Duodenal mucosa (tissue), 2 donors: ENCODE measurements at regions not wholly inside any gene's neighbourhood (a gene's known extent, or its start where the extent isn't known, plus 50 kb on each side); places are given as distances from the start of the nearest gene placed in this dataset.

ENCODE experiments used
- H3K27ac ChIP-seq: one replicate; pipeline ENCODE4 v1.7.0; 2013; ENCODE audit warnings: low read depth, low read length
- H3K27me3 ChIP-seq, 2 donors: one replicate each; pipeline ENCODE4 v1.7.0; 2013; ENCODE audit warnings: low read length in 2 of 2, control low read depth in 1 of 2; ENCODE audit not compliant: insufficient read depth in 2 of 2, control insufficient read depth in 1 of 2
- H3K36me3 ChIP-seq, 2 donors: one replicate each; pipeline ENCODE4 v1.7.0; 2013; ENCODE audit warnings: low read length in 2 of 2, control low read depth in 1 of 2; ENCODE audit not compliant: insufficient read depth in 2 of 2, control insufficient read depth in 1 of 2
- H3K4me1 ChIP-seq, 2 donors: one replicate each; pipeline ENCODE4 v1.7.0; 2013; ENCODE audit warnings: low read length in 2 of 2, control low read depth in 1 of 2; ENCODE audit not compliant: insufficient read depth in 2 of 2, control insufficient read depth in 1 of 2
- H3K4me3 ChIP-seq, 2 donors: one replicate each; pipeline ENCODE4 v1.7.0; 2013; ENCODE audit warnings: low read length in 2 of 2, low read depth in 1 of 2
- H3K9ac ChIP-seq, 2 donors: one replicate each; pipeline ENCODE4 v1.7.0; 2013; ENCODE audit warnings: low read length in 2 of 2, low read depth in 1 of 2
- H3K9me3 ChIP-seq, 2 donors: one replicate each; pipeline ENCODE4 v1.7.0; 2013; ENCODE audit warnings: low read length in 2 of 2, control low read depth in 1 of 2; ENCODE audit not compliant: control insufficient read depth in 1 of 2

DNA sequence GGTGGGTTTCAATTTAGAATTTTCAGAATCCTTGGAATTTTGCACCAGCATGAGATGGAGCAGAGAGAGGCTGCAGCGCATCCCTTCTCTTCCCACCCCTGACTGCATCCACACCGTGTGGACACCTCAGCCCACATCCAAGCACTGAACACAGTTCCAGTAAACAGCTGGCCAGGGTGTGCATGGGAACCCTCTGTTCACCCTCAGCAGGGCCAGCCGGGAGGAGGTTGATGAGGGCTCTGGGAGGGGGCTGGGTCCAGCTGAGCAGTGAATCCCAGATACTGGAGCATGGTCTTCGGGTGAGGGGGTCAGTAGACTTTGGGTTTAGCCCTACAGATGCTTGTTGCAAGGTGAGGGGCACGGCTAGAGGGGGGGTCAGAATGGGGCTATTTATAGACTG, 85.8 kb downstream of the RPLP1 start:
- Histone ChIP-seq H3K27ac (no peak overlapping the region), H3K4me1 (peaks cover 6 to 11% of the 10 kb centered on the region in 2 donors), H3K9ac (no peak overlapping the region), H3K9me3 (no peaks in the 10 kb centered on the region), H3K27me3 (peaks cover 3 to 7% of the 10 kb centered on the region in 2 donors), H3K4me3 (no peak overlapping the region), H3K36me3 (no peaks in the 10 kb centered on the region)

DNA sequence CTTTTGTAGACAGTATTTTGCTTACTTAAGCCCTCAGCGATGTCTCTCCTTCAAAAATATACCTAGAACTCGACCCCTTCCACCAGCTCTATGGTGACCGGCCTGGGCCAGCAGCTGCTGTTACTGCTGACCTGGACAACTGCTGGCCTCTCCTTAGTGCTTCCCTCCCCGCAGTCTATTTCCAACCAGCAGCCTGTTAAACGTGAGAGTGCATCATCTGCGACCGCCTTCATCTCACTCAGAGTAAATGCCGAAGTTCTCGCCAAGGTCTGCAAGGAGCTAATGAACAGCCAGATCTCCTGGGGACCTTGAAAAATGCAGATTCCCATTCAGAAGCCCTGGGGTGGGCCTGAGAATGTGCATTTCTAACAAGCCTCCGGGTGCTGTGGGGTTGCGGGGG, 86.7 kb downstream of the RPLP1 start:
- no peak overlapping the region for H3K9ac ChIP-seq

DNA sequence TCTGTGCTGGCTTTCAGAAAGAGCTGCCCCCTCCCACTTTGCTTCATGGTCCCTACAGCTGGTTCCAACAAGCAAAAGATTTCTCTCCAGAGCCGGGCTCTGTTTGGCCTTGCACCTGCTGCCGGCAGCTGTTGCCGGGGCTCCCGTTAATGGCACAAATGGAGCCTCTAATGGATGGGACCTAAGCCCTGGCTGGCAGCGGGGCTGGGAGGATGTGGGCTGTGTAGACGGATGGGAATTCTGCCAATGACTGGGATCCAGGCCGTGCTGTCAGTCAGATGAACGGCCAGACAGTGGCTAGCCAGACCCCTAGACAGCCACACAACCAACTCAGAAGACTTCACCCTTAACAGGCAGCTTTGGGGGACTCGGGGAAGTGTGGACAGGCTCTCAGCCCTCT, 88.0 kb downstream of the RPLP1 start:
- H3K27me3 ChIP-seq: peaks cover 3 to 7% of the 10 kb centered on the region in 2 donors
- no peaks in the 10 kb centered on the region for H3K9me3 ChIP-seq
- H3K27ac ChIP-seq: no peak overlapping the region
- no peak overlapping the region for H3K4me3 ChIP-seq
- H3K36me3 ChIP-seq: no peaks in the 10 kb centered on the region
- H3K9ac ChIP-seq: no peak overlapping the region
- peaks cover 8 to 11% of the 10 kb centered on the region in 2 donors for H3K4me1 ChIP-seq

More for the DNA sequence above, 86.7 kb downstream of the RPLP1 start:
- peaks cover 7 to 11% of the 10 kb centered on the region in 2 donors for H3K4me1 ChIP-seq
- H3K36me3 ChIP-seq: no peaks in the 10 kb centered on the region
- no peak overlapping the region for H3K4me3 ChIP-seq
- no peak overlapping the region for H3K27ac ChIP-seq
- H3K9me3 ChIP-seq: no peaks in the 10 kb centered on the region
- H3K27me3 ChIP-seq: peaks cover 3 to 7% of the 10 kb centered on the region in 2 donors

DNA sequence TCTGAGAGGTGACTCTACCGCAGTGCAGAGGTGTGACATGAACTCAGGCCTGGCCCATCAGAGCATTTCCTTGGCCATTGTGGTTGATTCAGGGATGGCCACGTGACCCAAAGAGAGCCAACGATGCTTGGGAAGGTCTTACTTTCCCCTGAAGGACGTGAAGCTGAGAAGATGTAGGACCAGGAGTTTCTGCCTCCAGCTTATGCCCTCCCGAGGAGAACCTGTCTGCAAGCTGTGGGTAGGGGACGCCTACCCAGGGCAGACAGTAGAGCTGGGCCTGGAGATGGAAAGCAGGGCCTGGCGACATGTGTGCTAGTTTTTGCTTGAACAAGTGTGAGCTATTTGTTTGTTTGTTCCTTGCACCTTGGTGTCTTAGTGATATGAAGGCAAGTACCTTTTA, 89.4 kb downstream of the RPLP1 start:
- Histone ChIP-seq H3K36me3 (no peaks in the 10 kb centered on the region), H3K9me3 (no peaks in the 10 kb centered on the region), H3K9ac (no peak overlapping the region), H3K4me3 (no peak overlapping the region), H3K27ac (no peak overlapping the region), H3K27me3 (peaks cover 0 to 7% of the 10 kb centered on the region in 2 donors), H3K4me1 (peaks cover 3 to 4% of the 10 kb centered on the region in 2 donors)

DNA sequence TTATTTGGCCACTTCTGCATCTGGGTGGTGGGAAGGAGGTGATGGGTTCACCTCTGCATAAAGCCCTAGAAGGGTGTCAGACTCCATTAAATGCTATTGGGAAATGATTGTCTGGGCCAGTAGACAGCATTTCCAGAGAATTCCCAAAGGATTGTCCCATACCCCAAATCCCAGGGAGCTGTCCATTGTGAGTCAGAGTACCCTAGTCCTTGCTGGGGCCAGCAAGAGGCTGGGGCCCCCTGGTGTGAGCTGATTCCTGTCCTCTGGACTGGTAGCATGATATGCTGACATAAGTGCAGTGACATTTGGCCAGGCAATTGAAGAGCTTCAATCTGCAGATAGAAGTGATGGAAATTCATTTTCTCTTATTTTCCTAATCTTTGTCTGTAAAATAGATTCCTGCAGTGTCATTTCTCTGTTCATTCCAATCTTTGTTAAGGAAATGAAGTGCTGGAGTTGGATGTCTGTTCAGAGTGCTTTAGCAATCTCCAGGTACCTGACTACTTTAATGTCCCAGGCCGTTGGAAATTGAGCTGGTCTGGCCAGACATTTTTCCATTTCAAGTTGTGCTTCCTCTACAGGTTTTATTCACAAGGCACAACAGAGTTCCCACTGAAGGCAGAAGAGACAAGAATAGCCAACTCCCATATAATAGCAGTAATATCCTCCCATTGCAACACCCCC, 91.2 kb downstream of the RPLP1 start:
- Histone ChIP-seq H3K27ac (no peak overlapping the region), H3K4me1 (peaks cover 0 to 3% of the 10 kb centered on the region in 2 donors), H3K9ac (no peak overlapping the region), H3K9me3 (no peaks in the 10 kb centered on the region), H3K27me3 (peaks cover 0 to 9% of the 10 kb centered on the region in 2 donors), H3K36me3 (no peaks in the 10 kb centered on the region), H3K4me3 (no peak overlapping the region)

- Histone ChIP-seq H3K27ac (no peak overlapping the region), H3K9ac (no peak overlapping the region), H3K36me3 (no peaks in the 10 kb centered on the region), H3K27me3 (peaks cover 0 to 9% of the 10 kb centered on the region in 2 donors), H3K4me1 (peaks cover 0 to 3% of the 10 kb centered on the region in 2 donors), H3K9me3 (no peaks in the 10 kb centered on the region), H3K4me3 (no peak overlapping the region)
These were observed 91.9 kb downstream of the RPLP1 start for GRCh38 chr15:69544365-69545113.

DNA sequence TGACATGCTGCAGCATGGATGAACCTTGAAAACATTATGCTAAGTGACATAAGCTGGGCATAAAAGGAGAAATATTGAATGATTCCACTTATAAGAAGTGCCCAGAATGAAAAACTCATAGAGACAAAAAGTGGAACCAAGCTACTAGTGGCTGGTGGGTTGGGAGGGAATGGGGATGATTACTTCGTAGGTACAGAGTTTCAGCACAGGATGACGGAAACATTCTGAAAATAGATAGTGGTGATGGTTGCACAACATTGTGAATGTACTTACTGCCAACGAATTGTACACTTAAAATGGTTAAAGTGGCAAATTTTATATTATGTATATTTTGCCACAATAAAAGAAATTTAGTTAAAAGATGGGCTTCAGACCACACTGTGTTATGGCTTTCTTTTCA, 93.6 kb downstream of the RPLP1 start:
- Histone ChIP-seq H3K27ac (no peak overlapping the region), H3K4me3 (no peak overlapping the region)

GRCh38 chr15:69548395-69549180, 96.0 kb downstream of the RPLP1 start:
- H3K9ac ChIP-seq: no peak overlapping the region
- H3K4me3 ChIP-seq: no peak overlapping the region
- H3K27me3 ChIP-seq: peaks cover 0 to 2% of the 10 kb centered on the region in 2 donors
- H3K27ac ChIP-seq: no peak overlapping the region
- H3K36me3 ChIP-seq: no peaks in the 10 kb centered on the region
- H3K4me1 ChIP-seq: peaks cover 3 to 5% of the 10 kb centered on the region in 2 donors
- H3K9me3 ChIP-seq: peaks cover 10 to 21% of the 10 kb centered on the region in 2 donors

More for the DNA sequence above, 93.6 kb downstream of the RPLP1 start:
- no peaks in the 10 kb centered on the region for H3K36me3 ChIP-seq
- peaks cover 0 to 3% of the 10 kb centered on the region in 2 donors for H3K4me1 ChIP-seq
- H3K9me3 ChIP-seq: peaks cover 0 to 5% of the 10 kb centered on the region in 2 donors
- no peak overlapping the region for H3K9ac ChIP-seq
- H3K27me3 ChIP-seq: peaks cover 0 to 9% of the 10 kb centered on the region in 2 donors

DNA sequence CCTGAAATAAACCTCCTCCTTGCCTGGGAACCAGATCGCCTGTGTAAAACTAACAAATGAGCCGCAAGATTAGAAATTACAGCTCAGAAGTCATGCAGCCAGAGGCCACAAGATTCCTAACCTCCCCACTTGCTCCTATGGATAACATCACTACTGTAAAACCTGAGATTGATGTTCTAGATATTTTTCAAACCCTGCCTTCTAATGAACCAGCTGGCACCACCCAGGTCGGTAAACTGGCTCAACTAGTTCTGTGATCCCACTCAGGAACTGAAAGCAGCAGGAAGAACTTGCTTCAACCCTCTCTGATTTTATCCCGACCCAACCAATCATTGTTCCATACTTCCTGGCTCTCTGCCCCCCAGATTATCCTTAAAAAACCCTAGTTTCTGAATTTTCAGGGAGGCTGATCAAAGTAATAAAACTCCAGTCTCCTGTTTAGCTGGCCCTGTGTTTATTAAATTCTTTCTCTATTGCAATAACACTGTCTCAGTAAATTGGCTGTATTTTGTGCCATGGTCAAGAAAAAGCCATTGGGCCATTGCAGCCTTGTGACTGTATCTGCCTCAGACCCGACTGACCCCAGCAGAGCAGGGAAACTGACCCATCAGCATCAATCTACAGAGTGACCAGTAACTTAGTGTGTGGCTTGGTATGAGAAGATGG, 98.9 kb downstream of the RPLP1 start:
- Histone ChIP-seq H3K9me3 (peaks cover 10 to 21% of the 10 kb centered on the region in 2 donors), H3K4me3 (no peak overlapping the region), H3K27me3 (peaks cover 0 to 2% of the 10 kb centered on the region in 2 donors)

More for the DNA sequence above, 98.9 kb downstream of the RPLP1 start:
- Histone ChIP-seq H3K27ac (no peak overlapping the region), H3K4me1 (peaks cover 22 to 27% of the 10 kb centered on the region in 2 donors), H3K9ac (no peak overlapping the region), H3K36me3 (no peaks in the 10 kb centered on the region)
